Panc1 (cell line): ENCODE measurements at regions not wholly inside any gene's neighbourhood (a gene's known extent, or its start where the extent isn't known, plus 50 kb on each side); places are given as distances from the start of the nearest gene placed in this dataset.

Experiments
- ATAC-seq: fragments of 200-7000 bp; cut with Tn5 transposase; 2 replicates; pipeline ENCODE4 v1.9.1; 2020; ENCODE audit warnings: mild to moderate bottlenecking, moderate library complexity
- BruUV-seq: library from RNA; stranded (reverse); fragments of 400-500 nt; replicated peaks from 2 replicates; lab custom pipeline; 2021; lab: Mats Ljungman, UMichigan
- CTCF ChIA-PET: fragments of 300-600 bp; sonication (Branson Sonifier 250); formaldehyde crosslinking; loops from one replicate; lab custom pipeline; 2022; ENCODE audit warnings: antibody characterized with exemption; lab: Charles Lee
- POLR2A ChIA-PET: fragments of 300-600 bp; sonication (Branson Sonifier 250); formaldehyde crosslinking; loops from one replicate; lab custom pipeline; 2022; ENCODE audit warnings: antibody characterized with exemption; lab: Charles Lee
- DNase-seq: peaks from one replicate; pipeline ENCODE4 v3.0.0-alpha.2; 2010; ENCODE audit warnings: low read depth, low spot score
- H3K27ac ChIP-seq: 2 replicates; pipeline ENCODE4 v1.5.1; 2011; ENCODE audit warnings: mild to moderate bottlenecking, low read length, inconsistent platforms
- H3K27me3 ChIP-seq: fragments of 200-500 bp; sonication (Bioruptor generic); 2 replicates; pipeline ENCODE4 v1.6.0; 2014; ENCODE audit warnings: low read length, inconsistent platforms; ENCODE audit not compliant: control insufficient read depth, insufficient read depth
- H3K36me3 ChIP-seq: fragments of 200-500 bp; sonication (Bioruptor generic); 2 replicates; pipeline ENCODE4 v1.5.1; 2014; ENCODE audit warnings: inconsistent platforms, mild to moderate bottlenecking, low read length, moderate library complexity; ENCODE audit not compliant: control insufficient read depth, insufficient read depth
- H3K4me1 ChIP-seq: 2 replicates; pipeline ENCODE4 v1.5.1; 2011; ENCODE audit warnings: inconsistent platforms, mild to moderate bottlenecking, low read length, moderate library complexity; ENCODE audit not compliant: control insufficient read depth, insufficient read depth
- H3K4me3 ChIP-seq, 2 experiments: 2 replicates each; pipeline ENCODE4 v1.5.1; 2011 to 2012; ENCODE audit warnings: low read depth in 2 of 2, low read length in 2 of 2, mild to moderate bottlenecking in 2 of 2, inconsistent platforms in 1 of 2, moderate library complexity in 1 of 2
- H3K9me3 ChIP-seq: fragments of 200-500 bp; sonication (Bioruptor generic); 2 replicates; pipeline ENCODE4 v1.5.1; 2014; ENCODE audit warnings: low read depth, mild to moderate bottlenecking, inconsistent platforms, low read length, moderate library complexity; ENCODE audit not compliant: control insufficient read depth, insufficient read depth
- CTCF ChIP-seq: fragments of 450-650 bp; IDR thresholded peaks from 2 replicates; pipeline ENCODE4 v1.5.1; 2017; ENCODE audit warnings: mild to moderate bottlenecking
- POLR2AphosphoS5 ChIP-seq: IDR thresholded peaks from 2 replicates; pipeline ENCODE4 v1.6.1; 2012; ENCODE audit warnings: mild to moderate bottlenecking, low read depth, low read length, moderate library complexity
- SIN3A ChIP-seq: IDR thresholded peaks from 2 replicates; pipeline ENCODE4 v1.6.1; 2012; ENCODE audit warnings: low read depth, mild to moderate bottlenecking, low read length, moderate library complexity, borderline replicate concordance; ENCODE audit not compliant: insufficient read depth
- TCF7L2 ChIP-seq: IDR thresholded peaks from 2 replicates; pipeline ENCODE4 v1.6.1; 2011; ENCODE audit warnings: mild to moderate bottlenecking, low read depth, low read length, inconsistent platforms
- in situ Hi-C: cut with HindIII; loops from 2 replicates; pipeline ENCODE4 v1.10.0; 2016; ENCODE audit warnings: low sequenced_read_pairs, low pct_unique_long_range_greater_than_20kb
- intact Hi-C: fragments of 100-400 bp; cut with micrococcal nuclease; formaldehyde crosslinking; loops from one replicate; pipeline ENCODE4 v1.10.0; 2022; ENCODE audit not compliant: unreplicated experiment
- TF ChIP-seq, protein P1 (sequence below), 2 experiments: IDR thresholded peaks; 2 replicates each; pipeline ENCODE4 v1.6.1; 2011 to 2012; ENCODE audit warnings: low read depth in 2 of 2, control low read depth in 1 of 2, low read length in 1 of 2, mild to moderate bottlenecking in 1 of 2, moderate library complexity in 1 of 2; ENCODE audit not compliant: insufficient read depth in 1 of 2

DNA sequence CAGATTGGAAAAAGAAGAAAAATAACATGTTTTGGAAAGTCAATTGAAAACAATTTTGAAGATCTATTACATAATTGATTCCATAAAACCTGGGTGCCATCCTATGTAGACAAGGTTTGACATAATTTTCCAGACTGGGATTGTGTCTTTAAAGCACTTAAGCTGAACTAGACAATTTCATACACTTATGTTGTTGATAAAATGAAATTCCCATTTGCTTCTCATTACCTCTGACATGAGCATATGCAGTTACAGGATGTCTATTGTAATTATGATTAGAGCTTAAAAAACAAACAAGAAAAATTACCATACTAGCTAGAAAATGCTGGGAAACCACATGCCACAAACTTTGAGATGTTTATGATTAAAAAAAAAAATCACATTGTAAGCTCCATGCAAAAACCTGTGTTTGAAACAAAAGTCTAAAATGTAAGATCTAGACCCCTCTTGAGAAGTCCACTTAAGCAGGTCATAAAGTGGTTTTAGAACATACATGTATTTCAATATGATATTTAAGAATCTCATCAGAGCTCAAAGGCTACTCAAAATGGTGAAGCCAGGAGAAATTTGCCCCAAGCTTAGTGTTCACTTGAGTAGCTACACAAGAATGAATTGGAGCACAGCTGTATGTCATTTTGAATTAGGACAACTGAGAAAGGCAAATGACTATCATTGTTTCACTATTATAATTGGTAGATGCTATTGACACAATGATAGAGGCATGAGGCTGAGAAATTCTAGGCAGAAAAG lies 181.1 kb upstream of the PABPC4L start:
- in situ Hi-C loops, result no loop called here
- ChIA-PET CTCF (no interaction called here), POLR2A (no interaction called here)
- ATAC-seq (no peak), DNase-seq (no peak)
- no peak overlapping the region for H3K4me3 ChIP-seq
- no peaks in the 10 kb centered on the region for H3K9me3 ChIP-seq
- H3K36me3 ChIP-seq, result no peaks in the 10 kb centered on the region
- no TSS peak for BruUV-seq
- intact Hi-C loops, result no loop called here
- no peaks in the 10 kb centered on the region for H3K4me1 ChIP-seq
- no peaks in the 10 kb centered on the region for H3K27me3 ChIP-seq
- no peak overlapping the region for H3K27ac ChIP-seq
- TF ChIP-seq, protein P1, sequence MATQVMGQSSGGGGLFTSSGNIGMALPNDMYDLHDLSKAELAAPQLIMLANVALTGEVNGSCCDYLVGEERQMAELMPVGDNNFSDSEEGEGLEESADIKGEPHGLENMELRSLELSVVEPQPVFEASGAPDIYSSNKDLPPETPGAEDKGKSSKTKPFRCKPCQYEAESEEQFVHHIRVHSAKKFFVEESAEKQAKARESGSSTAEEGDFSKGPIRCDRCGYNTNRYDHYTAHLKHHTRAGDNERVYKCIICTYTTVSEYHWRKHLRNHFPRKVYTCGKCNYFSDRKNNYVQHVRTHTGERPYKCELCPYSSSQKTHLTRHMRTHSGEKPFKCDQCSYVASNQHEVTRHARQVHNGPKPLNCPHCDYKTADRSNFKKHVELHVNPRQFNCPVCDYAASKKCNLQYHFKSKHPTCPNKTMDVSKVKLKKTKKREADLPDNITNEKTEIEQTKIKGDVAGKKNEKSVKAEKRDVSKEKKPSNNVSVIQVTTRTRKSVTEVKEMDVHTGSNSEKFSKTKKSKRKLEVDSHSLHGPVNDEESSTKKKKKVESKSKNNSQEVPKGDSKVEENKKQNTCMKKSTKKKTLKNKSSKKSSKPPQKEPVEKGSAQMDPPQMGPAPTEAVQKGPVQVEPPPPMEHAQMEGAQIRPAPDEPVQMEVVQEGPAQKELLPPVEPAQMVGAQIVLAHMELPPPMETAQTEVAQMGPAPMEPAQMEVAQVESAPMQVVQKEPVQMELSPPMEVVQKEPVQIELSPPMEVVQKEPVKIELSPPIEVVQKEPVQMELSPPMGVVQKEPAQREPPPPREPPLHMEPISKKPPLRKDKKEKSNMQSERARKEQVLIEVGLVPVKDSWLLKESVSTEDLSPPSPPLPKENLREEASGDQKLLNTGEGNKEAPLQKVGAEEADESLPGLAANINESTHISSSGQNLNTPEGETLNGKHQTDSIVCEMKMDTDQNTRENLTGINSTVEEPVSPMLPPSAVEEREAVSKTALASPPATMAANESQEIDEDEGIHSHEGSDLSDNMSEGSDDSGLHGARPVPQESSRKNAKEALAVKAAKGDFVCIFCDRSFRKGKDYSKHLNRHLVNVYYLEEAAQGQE (IDR thresholded peaks at IDR 0.05; ENCODE audit: insufficient read depth in 1 of 2, low read depth in 2 of 2, low read length in 1 of 2), result no peak
- TF ChIP-seq SIN3A (no peak), TCF7L2 (no peak), POLR2AphosphoS5 (no peak), CTCF (no peak)

- H3K27ac ChIP-seq, result no peak overlapping the region
- in situ Hi-C loops (no loop called here), intact Hi-C loops (no loop called here)
- H3K27me3 ChIP-seq, result no peaks in the 10 kb centered on the region
- DNase-seq, result no peak
- no peaks in the 10 kb centered on the region for H3K36me3 ChIP-seq
- H3K4me3 ChIP-seq, result no peak overlapping the region
- no peak for TF ChIP-seq TCF7L2
- TF ChIP-seq, protein P1 (IDR thresholded peaks at IDR 0.05; ENCODE audit: insufficient read depth in 1 of 2, low read depth in 2 of 2, low read length in 1 of 2), result no peak
- TF ChIP-seq SIN3A, result no peak
- TF ChIP-seq CTCF, result no peak
- TF ChIP-seq POLR2AphosphoS5, result no peak
- ChIA-PET POLR2A (no interaction called here), CTCF (no interaction called here)
- no peaks in the 10 kb centered on the region for H3K9me3 ChIP-seq
- no TSS peak for BruUV-seq
- ATAC-seq, result no peak
- no peaks in the 10 kb centered on the region for H3K4me1 ChIP-seq
Observed at GRCh38 chr4:134375775-134376174, 174.2 kb upstream of the PABPC4L start.
